ENCODE measurements at regions not wholly inside any gene's neighbourhood (a gene's known extent, or its start where the extent isn't known, plus 50 kb on each side); places are given as distances from the start of the nearest gene placed in this dataset.

DNA sequence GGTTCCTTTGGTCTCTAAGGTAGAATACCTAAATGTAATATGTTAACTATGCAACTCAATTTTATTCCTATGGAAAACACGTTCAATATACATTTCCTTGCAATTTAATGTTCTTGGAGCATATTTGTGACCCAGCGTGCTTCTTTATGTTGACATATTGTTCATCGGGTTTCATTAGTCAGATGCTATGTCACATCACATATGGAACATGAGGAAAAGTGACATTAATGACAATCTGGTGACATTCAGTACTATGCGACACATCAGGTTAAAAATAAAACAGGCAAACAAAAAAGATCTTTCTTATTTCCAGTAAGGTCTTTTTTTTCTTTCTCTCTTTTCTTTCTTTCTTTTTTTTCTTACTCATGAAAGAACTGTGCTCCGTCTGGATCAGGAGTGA, 135.6 kb upstream of the SMIM21 start:
- DNase-seq: no peak

DNA sequence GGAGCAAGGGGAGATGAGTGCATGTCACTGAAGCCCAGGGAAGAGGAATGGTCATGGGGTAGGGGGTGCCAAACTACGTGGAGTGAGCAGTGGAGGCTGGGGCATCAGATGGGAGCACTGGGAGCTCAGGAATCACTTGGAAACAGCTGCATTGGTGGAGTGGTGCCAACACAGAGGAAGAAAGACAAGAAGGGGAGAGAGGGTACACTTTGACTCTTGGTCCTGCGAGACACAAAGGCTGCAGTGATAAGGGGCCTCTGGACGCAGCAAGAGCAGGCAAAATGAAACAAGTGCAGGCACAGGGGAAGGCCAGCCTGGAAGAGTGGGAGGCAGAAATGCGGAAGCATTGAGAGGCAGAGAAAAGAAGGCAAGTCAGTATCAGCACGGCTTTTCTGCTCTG, 134.7 kb upstream of the SMIM21 start:
- no peak for DNase-seq

DNA sequence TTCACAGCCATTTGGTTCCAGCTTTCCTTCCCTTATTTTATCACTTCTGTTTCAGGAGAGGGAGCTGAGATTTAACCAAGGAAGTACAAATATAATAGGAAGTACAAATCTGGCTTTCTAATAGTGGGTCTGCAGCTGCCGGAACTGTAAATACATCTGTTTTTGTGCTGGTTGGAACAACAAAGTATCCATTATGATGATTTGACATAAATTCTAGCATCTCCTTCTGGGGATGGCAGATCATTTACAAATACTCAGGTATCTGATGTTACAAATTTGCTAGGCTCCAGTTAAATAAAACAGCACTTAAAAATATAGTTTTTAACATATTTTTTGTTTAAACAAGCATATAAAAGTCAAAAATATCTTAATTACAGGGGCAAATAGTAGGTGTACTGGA, 131.3 kb upstream of the SMIM21 start:
- no peak for DNase-seq

DNA sequence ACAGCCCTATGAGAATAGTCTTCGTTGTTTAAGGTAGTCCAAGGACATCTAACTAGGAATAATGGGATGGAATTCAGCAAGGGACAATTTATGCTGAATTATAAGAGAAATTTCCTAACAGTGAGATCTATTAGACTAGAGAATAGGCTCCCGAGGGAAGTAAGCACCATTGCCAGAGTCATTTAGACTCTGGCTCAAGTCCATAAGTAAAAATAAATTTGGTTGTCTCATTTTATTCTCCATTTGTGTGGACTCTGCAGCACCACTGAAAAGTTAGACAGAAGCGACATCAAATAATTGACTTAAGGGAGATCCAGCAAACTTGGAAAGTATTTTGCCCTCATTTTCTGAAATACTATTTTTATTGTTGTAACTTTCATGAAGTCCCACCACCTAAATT, 129.3 kb upstream of the SMIM21 start:
- no peak for DNase-seq

DNA sequence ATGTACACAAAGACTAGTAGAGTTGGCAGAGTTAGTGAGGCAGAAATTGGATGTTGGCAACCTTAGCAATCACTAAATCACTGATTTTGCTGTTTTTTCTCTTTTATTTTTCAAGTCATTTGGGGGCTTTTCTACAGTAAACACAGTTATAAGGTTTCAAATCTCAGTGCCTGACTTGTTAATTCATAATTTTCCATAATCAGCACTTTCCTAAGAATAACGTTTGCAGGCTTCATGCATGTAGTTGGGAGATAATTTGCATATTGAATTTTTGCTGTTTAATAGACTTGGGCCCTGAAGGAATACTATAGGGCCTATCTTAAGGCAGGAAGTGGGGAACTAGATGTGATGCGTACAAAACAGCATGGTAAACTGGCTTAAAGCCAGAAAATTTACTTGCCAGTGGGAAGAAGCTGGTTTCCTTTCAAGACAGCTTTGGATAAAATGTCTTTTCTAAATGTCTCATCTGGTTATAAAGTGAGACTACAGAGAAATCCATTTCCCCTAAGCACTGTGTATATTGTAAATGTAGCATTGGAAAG, 127.2 kb upstream of the SMIM21 start:
- no peak for DNase-seq

DNA sequence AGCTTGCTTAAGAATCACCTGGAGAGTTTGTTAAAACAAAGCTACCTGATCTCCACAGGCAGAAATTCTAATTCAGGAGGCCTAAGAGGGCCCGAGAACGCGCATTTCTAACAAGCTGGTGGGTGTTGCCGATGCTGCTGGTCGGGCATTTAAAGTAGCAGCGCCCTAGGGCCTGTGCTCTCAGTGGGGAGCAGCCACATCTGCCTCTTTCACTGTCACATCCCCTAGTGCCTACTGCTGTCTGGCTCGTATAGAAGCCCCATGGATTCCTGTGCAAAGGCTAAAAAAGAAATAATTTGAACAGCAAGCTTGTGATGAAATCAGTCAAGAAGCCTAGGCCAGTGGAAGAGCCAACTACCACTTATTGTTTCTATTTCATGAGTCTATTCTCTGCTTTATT, 126.7 kb upstream of the SMIM21 start:
- no peak for DNase-seq

DNA sequence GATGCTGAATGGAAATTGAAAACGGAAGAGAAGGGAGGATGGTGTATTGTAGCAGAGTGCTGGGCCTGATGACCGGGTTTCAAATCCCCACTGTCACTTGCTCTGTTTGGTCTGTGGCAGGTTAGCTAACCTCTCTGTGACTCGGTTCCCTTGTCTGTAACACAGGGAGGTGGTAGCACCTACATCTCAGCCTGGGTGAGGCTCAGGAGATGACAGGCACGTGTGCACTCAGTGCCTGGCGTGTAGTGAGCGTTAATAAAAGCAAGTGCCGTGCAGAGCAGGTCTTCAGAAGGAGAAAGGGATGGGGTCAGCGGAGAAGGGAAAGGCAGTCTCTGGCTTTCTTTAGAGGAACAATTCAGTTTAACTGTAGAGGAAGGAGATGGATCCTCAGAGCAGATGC, 125.5 kb upstream of the SMIM21 start:
- no peak for DNase-seq

DNA sequence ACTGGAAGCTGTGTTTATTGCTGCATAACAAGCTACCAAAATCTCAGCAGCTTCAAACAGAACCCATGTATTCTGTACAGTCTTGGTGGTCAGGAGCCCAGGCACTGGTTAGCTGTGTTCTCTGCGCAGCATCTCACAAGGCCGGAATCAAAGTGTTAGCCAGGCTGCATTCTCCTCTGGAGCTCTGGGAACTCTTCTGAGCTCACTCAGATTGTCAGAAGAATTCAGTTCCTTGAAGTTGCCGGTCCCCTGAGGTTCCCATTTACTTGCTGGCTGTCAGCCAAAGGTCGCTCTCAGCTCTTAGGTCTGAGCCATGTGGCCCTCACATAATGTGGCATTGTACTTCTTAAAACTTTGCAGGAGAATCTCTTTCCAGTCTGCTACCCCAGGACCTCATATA, 123.6 kb upstream of the SMIM21 start:
- no peak for DNase-seq

DNA sequence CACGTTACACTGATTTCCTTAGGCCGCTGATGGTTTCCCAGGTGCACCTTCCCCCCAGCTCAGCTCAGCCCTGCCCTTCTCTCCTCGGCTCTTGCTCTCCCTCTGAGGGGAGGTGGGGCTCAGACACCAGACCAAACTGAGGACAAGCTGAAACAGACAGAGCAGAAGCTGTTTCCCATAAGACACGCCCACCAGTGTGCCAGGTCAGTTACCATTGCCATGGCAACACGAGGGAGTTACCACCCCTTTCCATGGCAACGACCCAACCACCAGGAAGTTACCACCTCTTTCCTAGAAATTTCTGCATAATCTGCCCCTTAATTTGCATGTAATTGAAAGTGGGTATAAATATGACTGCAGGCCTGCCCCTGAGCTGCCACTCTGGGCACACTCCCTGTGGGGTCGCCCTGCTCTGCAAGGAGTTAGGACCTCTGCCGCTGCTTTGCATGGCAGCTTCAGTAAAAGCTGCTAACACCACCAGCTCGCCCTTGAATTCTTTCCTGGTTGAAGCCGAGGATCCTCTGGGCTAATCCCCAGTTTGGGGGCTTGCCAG, 120.9 kb upstream of the SMIM21 start:
- DNase-seq: no peak

DNA sequence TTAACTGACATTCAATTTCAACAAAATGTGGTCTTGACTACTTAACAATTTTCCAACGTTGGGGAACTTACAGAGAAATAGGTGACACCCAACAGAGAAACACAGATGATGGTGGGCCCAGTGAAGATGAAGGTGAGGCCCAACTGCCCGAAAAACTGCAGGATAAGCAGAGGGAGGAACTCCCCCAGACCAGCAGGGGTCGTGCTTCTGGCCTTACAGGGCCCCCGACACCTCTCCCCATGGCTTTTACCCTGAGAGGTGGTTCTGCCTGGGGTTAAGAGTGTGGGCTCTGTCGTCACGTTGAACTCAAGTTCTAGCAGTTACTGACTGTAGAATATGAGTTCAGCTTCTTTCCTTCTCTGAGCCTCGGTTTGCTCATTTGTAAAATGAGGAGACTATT, 119.5 kb upstream of the SMIM21 start:
- no peak for DNase-seq

DNA sequence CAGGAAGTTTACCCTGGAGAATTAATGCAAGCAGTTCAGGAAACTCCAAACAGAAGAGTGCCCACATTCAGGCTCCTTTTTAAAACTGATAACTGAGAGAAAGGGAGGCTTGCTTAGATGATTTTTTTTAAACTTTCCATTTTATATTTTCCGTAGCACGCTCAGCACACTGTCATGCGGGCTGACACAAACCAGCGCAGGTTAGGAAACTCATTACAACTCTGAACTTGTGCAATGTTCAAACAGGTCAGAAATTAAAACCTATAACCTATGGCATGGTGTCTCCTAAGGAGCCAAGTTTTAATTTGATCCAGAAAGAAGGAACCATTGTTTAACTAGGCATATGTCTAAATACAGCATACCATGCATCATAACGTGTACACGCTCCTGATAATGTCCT, 117.7 kb upstream of the SMIM21 start:
- DNase-seq: no peak

DNA sequence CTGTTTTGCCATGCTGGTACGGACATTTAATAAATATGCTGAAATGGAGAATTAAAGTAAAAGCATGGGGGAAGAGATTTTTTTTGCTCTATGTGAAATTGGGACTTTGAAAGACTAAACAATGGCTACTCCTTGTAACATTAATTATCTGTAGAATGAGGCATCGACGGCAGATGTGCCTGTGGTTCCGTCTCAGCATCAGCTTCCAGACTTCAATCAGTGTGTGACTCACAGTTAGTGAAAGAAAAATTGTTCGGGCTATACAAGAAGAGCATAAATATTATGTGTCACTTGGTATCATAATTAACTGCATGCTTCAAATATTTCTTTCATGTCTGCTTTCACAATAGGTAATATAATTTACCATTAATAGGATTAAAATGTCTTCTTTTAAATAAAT, 117.0 kb upstream of the SMIM21 start:
- no peak for DNase-seq

DNA sequence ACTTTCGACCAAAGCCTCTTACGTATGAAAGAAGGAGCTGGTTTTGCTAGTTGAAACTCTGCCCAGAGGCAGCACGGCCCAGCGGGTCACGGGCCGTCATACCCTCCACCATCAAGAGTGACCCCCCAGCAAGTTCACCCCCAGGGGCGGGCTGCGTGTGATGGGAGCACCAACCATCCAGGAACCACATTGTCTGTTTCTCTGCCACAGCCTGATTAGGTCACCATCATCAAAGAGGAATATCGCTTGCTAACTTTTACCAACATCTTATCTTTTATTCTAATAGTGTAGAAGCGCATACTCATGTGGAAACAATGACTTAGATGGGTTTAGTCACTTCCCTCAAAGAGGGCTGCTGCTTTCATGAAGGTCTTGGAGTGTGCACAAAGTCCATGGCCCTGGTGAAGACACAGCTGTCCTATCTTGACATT, 116.6 kb upstream of the SMIM21 start:
- DNase-seq: no peak

DNA sequence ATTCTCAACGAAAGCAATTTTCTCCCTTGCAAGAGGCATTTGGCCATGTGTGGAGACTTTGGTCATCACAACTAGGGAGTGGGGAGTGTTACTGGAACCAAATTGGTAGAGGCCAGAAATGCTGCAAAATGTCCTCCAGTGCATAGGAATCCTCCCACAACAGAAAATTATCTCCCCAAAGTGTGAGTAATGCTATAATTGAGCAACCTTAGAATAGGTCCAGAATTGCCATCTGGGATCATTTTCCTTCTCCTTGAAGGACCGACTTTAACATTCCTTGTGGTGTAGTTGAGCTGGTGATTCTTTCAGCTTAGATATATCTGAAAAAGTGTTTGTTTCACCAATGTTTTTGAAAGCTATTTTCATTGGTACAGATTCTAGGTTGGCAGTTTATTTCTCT, 111.2 kb upstream of the SMIM21 start:
- no peak for DNase-seq

DNA sequence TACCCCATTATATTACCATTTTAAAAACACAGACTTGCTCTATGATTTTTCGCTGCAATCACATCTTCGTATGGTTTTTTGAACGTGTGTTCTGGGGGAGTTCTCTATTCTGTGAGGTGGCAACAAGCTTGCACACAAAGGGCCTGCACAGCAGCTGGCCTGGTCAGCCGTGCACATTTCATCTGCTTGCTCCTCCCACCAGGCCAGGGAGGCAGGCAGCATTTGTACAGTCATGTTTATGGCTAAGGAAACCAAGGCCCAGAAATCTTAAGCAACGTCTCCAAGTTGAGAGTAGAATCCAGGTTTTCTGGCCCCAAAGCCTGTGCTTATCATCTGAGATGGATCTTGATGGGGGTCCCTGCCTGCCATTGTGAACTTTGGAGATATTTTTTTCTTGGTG, 106.4 kb upstream of the SMIM21 start:
- no peak for DNase-seq

DNA sequence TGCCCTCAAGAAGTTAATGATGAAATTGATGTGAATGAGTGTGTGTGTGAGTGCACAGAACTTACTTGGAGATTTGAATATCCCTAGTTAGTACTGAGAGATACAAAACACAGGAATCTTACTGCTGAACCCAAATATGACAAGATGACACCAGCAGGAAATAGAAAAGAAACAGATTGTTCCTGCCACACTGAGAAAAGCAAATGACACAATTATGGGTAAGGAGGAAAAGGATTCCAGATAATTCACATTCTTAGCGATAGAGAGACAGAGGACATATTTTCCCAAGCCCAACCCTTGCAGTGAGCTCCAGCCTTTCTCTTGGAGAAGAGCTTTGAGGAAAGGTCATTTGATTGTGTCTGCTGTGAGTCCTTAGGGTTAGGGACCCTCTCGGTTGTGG, 105.7 kb upstream of the SMIM21 start:
- no peak for DNase-seq

DNA sequence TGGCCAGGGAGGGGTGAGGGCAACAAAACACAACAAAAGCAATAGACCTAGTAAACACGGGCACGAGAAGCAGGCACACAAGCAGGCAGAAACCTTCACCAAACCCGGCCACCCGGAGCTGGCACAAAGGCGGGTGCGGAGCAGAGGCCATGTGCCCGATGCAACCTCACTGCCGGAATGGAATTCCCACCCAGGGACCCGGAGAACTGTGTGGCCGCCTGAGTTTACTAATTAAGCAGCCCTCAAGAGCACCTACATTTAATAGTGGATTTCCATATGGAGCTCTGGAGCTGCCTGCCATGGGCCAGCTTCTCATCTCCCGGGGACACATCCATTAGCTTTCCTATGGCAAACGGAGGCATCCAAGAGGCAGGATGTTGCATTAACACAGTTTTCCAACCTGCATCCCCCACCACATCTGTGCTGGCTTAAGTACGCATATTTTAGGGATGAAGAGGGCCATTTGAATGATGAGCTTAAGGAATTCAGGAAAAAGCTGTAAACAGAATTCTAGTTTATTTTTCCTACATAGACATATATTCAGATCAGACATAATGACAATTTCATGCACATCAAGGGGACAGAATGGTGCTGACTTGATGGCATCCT, 104.5 kb upstream of the SMIM21 start:
- DNase-seq: no peak

DNA sequence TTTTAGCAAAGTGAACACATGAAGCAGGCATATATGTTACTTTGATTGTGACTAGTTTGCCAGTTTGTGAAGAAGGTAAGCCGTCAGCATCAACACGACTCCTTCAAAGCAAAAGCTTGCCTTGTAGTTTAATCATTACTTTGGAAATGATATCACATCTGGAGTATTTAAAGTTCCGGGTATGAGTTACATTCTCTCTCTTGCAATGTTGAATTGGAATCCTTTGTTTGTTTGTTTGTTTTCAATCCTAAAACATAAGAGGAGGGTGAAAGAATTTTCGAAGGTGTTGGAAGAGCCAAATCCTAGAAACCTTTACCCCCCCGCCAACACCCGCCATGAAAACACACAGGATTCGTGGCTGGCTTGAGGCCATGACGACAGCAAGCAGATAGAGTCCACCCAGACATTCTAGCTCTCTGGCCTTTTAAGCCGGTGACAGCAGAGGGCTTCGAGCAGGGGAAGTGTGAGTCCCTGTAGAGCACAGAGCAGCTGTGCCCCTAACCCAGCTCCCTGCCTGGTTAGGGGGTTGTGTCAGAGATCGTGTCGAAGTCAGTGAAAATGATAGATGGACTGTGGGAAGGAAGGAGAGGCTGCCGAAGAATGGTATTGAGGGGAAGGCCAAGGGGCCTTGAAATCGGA, 103.8 kb upstream of the SMIM21 start:
- DNase-seq: no peak

DNA sequence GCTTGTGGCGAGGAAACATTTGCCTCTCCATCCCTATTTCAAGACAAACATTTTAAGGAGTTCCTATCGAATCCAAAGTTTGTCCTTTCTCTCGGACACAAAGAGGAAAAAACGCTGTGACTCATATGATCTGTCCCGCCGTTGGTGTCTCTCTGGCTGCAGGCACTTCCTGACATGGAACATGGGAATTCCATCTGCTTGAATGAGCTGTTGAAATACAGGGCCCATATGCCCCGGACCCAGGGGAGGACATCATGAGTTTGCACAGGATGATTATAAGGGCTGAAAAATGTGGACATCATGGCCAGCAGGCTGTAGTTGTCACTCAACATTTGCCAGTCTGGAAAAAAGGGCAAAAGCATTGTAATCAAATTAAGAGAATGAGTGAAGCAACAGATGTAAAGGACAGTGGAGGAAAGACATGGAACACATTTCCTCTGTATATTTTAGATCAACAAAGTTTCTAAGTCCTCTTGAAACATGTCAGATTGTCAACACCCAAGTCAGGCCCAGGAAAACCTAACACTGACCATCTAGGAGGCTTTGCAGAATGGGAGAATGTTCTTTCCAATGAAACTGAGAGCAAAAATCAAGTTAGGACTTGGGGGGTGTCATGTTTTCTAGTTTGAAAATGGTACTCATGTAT, 103.2 kb upstream of the SMIM21 start:
- DNase-seq: no peak

DNA sequence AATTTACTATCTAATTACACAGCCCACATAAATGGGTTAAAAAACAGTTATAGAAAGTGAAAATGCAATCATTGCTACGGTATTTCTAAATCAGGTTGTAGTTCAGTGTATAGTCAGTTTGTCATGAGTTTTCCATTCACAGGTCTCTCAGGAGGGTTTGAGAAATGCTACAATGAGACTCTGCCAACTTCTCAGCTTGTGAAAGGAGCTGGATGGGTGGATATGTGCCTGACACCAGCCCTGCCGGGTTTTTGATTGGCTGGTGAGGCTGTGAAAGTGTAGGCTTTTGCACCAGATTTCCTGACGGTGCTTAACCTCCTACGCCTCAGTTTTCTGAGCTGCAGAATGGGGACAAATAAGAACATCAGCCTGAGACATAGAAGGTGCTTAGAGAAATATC, 102.6 kb upstream of the SMIM21 start:
- no peak for DNase-seq

DNA sequence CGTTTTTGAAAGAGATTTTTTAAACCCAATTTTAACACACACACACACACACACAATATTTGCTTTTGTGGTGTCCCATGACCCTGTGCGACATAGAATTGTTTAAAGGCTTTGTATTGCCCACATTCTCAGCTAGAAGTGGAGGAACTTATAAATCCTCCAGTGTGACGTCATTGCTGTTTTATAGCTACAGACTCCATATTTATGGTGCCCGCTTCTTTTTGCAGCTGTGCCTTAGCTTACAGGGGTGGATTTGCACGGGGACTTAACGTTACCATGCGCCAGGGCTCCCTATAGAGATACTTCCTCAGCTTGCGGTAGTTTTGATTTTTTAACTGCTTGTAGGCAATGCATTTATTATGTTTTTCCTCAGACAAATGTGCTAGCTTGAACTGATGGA, 101.9 kb upstream of the SMIM21 start:
- no peak for DNase-seq

DNA sequence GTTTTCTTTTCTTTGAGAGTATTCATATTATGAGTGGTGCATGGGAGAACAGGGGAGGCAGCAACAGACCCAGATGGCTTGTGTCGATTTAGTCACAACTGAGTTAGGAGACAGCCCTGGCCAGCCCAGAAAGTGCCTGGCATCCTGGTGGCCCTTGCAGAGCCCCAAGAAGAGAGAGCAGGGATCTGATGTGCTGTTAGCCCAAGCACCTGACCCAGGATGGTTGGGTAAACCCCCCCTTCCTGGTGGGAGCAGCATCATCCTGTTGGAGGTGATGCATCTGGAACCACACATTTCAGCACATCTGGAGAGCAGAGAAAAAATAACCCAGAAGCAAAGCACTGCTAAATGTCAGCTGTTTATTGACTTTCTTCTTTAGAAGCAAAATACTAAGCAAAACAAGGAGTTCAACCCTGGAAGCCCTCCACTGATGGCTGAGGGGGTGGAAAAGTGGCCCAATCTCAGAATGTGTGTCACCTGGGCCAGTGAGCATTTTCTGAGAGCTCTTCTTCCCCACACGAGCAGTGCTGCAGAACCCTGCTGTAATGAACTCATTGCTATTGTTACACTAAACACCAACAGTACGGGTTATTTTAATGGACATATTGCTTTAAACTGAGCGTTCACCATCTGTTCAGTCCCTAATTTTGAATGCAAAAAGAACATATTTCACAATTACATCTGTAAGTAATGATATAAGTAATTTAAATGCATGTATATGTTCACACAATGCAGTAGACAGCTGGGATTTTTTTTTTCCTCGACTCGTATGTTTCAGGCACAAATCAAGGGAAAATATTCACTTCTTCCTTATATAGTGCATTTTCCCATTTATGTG, 100.6 kb upstream of the SMIM21 start:
- DNase-seq: no peak

DNA sequence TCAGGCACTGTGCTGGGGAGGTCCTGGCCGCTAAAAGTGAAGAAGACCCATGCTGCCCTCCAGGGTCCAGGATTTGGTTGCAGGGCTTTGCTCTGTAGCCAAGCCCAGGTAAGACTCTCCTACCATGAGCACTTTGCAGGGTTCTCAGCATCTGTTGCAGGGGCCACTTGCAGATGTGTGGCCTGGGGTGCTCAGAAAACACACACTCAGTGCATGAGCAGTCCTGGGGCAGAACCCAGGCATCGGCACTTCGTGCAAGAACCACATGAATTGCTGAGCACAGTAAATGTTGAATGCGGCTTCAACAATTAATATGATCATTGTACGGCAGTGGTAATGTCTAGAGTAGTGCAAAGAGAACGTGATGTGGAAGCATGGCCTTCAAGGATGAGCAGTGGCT, 98.5 kb upstream of the SMIM21 start:
- no peak for DNase-seq

Measured in inflammatory macrophage treated with lipopolysaccharide for 1 hour (primary cell).